ENCODE measurements at regions not wholly inside any gene's neighbourhood (a gene's known extent, or its start where the extent isn't known, plus 50 kb on each side); places are given as distances from the start of the nearest gene placed in this dataset.

DNA sequence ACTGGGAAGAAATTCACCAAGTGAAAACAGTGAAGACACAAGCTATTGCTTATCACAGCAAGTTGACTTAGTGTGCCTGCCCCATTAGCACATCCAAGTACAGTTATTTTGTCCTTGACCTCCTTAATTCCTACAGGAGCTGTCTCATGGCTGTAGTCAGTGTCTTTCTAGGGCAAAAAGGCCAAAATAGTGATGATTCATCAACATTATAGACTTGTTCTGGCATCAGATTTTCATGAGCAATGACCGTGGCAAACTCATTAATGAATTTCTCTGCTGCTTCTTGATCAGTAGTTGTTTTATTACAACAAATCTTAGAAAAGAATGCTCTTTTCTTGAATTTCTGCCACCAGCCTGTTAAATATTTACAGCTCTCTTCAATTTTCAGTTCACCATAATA lies 1169.3 kb upstream of the DDX18 start:
- FAIRE-seq (no peak), DNase-seq (ENCODE audit: low spot score in 2 of 2) (no peak)

DNA sequence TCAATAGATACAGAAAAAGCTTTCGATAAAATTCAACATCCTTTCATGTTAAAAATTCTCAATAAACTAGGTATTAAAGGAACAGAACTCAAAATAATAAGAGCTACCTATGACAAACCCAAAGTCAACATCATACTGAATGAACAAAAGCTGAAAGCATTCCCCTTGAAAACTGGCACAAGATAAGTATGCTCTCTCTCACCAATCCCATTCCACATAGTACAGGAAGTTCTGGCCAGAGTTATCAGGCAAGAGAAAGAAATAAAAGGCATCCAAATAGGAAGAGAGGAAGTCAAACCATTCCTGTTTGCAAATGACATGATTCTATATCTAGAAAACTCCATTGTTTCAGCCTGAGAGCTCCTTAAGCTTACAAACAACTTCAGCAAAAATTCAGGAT lies 1145.8 kb upstream of the DDX18 start:
- FAIRE-seq (no peak), DNase-seq (ENCODE audit: low spot score in 2 of 2) (no peak)

DNA sequence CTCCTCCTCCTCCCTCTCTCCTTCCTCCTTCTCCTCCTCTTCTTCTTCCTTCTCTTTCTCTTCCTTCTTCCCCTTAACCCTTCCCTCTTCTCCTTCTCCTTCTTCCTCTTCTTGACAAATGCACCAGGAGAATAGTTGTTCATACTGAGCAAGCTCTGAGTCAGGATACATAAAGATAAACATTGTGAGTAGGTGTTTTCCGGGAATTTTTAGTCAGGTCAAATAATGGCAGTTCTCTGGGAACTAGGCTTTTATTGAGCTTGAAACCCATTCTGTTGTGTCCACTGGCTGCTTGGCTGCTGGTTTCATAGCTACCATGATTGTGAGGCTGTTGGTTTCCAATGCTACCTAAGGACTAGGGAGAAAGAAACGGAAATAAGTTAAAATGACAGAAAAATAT lies 1144.7 kb upstream of the DDX18 start:
- FAIRE-seq: no peak
- no peak for DNase-seq (ENCODE audit: low spot score in 2 of 2)

DNA sequence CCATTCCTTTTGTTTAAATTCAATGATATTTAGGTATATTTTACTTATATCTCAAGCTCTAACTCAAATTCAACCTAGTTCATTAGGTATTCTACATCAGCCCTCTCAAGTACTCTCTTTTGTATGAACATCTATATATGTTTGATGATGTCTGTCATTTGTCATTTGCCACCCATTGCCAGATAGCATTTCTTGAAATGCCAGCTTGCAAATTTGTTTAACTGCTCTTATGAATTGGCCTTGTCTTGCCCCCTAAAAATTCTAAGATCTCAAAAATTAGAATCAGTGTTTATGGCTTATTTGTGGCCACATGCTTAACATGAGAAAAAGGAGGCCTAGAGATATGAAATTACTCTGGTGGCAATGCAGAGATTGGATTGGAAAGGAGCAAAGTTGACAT lies 1140.3 kb upstream of the DDX18 start:
- no peak for DNase-seq (ENCODE audit: low spot score in 2 of 2)

DNA sequence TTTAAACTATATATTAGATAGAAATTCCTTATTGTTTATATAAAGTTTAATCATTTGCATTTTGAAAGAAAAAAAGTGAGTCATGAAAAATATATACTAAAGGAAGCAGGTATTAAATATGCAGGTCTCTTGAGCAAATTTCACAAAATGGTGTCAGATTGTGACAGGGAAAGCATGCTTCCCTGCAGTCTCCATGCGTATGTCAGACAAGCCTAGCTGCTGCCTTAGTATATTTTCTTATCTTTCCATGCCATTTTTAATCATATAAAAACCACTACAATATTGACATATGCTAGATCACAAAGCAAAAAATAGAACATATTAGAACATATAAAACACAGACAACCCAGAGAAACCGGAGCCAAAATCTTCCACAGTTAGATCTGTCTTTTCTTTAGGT lies 1137.7 kb upstream of the DDX18 start:
- DNase-seq (ENCODE audit: low spot score in 2 of 2) (no peak), FAIRE-seq (no peak)

More for the DNA sequence above, 1140.3 kb upstream of the DDX18 start:
- FAIRE-seq: no peak

DNA sequence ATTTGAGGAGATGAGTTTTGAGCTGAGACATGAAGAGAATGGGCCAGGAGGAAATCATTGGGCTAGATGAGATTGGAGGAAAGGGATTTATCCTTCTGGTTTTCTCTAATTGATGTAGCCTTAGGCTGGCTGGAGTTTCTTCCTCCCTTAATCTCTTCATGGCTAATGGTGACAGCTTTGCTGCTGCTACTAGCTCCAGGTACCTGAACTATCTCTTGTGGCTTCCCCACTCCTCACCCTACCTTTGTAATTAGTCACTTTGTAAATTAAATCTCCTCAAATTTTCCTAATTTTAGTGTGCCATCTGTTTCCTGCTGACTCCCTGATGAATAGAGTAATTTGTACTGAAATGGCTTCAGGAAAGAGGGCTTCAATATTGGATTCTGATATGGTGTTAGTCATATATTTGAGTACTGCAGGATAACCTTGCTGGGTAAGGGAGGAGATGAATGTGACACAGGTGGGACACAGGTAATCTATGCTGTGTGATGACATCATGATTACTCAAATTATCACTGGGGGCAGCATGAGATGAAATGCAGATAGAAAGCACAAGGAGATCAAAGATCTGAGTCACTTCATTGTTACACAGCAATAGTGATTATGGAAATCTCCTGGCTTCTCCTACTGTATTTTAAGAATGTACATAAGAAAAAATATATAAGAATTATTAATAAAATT lies 1134.1 kb upstream of the DDX18 start:
- no peak for FAIRE-seq
- DNase-seq (ENCODE audit: low spot score in 2 of 2): no peak

DNA sequence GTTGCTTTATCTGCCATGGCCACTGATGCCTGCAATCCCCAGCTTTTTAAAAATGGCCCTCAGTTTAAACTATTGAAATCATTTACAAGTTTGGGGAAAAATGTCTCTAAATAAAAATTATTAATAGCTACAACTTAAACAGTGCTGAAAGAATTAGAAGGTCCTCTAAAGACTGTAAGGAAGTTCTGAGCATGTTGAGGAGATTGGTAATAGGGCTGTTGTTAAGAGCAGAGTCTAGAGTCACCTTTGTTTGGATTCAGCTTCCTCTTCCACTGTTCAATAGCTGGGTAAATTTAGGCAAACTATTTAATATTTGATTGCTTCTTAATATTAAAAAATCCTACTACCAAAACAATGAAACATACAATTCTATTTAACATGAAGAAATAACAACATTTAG lies 1127.1 kb upstream of the DDX18 start:
- DNase-seq (ENCODE audit: low spot score in 2 of 2) (no peak), FAIRE-seq (no peak)

DNA sequence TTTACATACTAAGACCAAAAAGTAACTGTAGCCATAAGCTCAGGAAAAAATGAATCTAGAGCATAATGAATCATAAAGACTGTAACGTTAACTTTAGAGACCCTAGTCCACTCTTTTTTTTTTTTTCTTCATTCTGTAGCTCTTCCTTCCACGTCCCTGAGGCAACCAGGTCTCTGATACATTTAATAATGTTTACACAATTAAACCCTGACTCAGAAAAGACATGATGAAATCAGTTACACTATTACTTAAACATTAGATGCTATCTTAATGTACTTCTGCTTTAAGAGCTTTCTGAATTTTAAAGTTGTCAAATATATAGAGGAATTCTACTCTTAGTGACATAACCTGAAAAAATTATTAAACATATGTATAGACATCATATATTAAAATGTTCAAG lies 1121.5 kb upstream of the DDX18 start:
- no peak for FAIRE-seq
- no peak for DNase-seq (ENCODE audit: low spot score in 2 of 2)

DNA sequence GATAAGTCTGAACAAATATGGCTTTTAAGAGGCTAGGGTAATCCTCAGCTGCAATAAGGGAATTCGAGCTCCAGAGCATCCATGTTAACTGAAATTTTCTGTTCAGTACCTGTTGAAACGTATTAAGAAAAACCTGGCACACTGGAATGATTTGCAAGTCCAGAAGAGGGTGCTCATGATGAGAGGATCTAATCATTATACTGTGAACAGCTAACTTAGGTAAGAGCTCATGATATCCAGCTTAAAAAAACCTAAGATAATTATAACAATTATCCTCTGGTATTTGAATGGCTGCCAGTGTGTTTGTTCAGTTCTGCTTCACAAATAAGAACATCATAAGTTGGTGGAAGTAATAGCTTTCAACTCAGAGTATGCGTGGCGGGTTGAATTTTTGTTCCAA lies 1118.3 kb upstream of the DDX18 start:
- FAIRE-seq (no peak), DNase-seq (ENCODE audit: low spot score in 2 of 2) (no peak)

DNA sequence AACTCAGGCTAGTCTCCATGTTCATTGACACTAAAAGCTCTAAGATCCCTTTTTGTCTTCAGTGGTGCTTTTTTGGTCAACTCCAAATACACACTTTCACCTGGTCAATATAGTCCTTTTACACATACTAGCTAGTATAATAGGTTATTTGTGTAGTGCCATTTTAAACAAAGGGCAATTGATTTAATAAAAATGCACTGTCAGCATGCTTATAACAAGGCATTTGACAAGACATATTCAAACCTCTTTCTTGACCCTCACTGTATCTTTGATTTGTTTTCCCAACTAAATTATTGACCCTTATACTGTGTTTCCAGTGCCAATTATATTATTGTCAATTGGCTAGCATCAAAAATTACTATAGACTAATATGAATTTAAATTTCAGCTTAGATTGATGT lies 1117.6 kb upstream of the DDX18 start:
- FAIRE-seq (no peak), DNase-seq (ENCODE audit: low spot score in 2 of 2) (no peak)

DNA sequence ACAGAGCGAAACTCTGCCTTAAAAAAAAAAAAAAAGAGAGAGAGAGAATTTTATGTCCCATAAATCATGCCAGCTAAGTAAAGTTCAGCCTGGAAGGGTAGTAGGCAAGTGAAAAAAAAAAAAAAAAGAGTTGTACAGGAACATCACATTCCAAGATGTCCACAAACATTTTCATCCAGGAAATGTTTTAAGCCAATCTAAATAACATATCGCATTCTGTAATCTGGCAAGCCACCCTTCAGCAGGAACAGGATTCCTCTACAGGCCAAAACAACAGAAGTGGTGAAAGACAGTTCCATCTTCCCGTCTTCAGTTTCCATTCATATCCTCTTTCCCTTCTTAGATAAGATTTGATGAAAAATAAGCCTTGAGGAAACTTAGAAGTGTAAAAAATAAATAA lies 1108.1 kb upstream of the DDX18 start:
- no peak for DNase-seq (ENCODE audit: low spot score in 2 of 2)
- FAIRE-seq: no peak

DNA sequence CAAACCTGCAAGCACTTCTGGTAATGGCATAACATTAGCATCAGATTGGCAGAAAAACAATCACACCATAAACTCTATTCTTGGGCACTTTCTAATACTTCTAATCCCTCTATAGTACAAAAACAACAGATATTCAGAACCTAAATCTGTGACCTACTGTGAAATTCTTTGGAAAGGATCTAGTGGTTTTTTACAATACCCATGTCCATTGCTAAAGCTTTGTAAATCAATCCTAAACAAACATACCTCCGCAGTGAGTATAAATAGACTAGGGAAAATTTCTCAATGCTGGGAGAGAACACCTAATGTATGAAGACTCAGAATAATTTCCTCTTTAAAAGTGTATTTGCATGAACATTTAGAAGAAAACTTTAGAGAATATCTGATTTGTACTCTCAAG lies 1098.5 kb upstream of the DDX18 start:
- DNase-seq (ENCODE audit: low spot score in 2 of 2) (no peak), FAIRE-seq (no peak)

DNA sequence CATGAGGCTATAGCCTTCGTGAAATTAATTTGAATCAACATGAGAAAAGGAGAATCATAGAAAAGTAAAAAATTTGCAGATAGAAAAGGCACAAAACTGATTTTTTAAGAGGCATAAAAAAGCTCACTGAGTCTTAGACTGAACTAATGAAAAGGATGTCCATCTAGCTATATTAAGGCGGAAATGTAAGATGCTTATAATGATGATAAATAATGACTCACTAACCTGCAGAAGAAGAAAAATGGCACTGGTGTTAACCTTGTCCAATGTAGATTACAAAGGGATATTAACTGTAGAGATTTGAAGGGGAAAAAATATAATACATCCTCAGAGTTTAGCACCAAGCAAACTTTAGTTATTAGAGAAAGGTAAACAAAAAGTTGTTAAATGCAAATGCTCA lies 1098.0 kb upstream of the DDX18 start:
- no peak for FAIRE-seq
- DNase-seq (ENCODE audit: low spot score in 2 of 2): no peak

DNA sequence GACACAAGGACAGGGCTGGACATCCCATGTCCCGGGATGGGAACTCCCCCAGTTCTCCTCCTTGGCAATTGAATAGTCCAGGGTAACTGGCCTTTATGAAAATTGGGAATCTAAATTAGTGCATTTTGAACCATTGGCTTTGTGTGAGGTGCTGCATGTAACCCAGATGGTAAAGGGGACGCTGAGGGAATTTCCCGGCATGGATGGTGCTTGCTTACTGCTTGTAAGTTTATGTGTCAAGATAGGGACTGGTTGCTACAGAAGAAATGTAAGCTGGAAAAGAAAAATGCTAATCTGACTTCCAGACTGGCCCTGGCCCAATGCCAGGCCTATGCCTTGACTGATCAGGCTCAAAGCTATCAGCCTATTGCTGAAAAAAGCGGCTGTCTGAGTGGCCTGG lies 1096.7 kb upstream of the DDX18 start:
- no peak for DNase-seq (ENCODE audit: low spot score in 2 of 2)

DNA sequence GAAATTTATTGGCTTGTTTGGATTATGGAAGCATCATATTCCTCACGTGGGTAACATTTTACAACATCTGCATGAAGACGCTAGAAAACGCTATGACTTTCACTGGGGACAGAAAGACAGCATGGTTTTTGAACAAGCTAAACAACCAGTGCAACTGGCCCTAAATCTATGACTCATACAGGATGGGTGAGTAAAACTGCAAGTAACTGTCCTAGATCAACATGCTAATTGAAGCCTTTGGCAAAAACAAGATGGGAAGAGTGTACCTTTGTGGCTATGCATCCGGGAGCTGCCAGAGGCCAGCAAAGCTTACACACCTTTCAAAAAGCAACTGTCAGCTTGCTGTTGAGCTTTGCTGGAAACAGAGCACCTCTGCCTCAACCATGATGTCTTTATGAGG lies 1096.0 kb upstream of the DDX18 start:
- DNase-seq (ENCODE audit: low spot score in 2 of 2): no peak
- FAIRE-seq: no peak

More for the DNA sequence above, 1096.7 kb upstream of the DDX18 start:
- FAIRE-seq: no peak

DNA sequence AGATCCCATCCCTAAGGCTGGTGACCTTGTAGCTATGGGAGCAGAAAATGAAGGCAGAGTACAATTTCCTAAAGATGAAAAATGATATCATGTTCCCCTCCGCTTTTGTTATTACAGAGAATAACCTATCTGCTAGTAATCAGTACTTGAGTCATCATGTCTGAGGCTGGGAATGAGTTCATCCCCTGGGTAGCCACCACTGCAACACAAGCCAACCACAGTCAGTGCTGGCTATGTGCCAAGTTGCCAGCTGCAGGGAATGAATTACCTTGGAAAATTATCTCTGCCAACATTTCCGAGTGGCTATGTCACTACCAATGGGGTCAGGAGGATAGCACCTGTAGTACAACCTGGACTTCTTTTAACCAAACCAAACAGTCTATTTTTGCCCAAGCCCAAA lies 1094.7 kb upstream of the DDX18 start:
- DNase-seq (ENCODE audit: low spot score in 2 of 2): no peak
- no peak for FAIRE-seq

DNA sequence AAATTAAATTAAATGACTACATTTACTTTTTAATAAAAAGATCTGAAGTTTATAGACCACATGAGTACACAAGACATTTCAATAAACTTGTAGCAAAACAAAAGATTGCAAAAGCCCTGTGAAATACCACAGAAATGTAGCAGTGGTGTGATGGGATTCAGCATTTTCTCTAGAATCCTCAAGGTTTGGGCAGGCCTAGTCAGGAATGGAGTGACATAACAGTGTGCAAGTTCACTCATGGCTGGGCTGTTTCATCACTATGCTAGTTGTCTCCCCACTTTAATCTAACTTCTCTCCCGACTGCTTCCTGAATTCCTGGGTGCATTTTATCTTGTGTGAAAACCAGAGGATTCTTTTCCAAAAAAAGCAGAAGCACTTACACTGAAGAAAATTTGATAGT lies 1089.9 kb upstream of the DDX18 start:
- no peak for FAIRE-seq

DNA sequence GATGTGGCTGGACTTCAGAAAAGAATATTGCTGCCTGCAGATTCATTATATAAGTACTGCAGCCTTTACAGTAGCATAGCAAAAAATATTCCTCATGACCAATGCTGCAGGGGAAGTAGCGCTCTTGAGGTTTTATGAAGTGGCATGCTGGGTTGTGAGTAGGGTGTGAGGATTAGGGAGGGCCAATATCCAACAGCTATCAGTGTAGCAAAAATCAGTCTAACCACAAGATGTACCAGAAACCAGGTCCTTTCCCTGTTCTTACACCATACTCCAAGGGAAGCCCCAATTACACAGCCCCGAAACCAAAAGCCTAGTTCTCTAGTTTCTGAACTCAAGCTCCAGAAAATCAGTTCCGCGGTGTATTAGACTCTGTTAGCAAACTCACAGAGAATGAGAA lies 1082.2 kb upstream of the DDX18 start:
- no peak for DNase-seq (ENCODE audit: low spot score in 2 of 2)
- no peak for FAIRE-seq

More for the DNA sequence above, 1089.9 kb upstream of the DDX18 start:
- DNase-seq (ENCODE audit: low spot score in 2 of 2): no peak

DNA sequence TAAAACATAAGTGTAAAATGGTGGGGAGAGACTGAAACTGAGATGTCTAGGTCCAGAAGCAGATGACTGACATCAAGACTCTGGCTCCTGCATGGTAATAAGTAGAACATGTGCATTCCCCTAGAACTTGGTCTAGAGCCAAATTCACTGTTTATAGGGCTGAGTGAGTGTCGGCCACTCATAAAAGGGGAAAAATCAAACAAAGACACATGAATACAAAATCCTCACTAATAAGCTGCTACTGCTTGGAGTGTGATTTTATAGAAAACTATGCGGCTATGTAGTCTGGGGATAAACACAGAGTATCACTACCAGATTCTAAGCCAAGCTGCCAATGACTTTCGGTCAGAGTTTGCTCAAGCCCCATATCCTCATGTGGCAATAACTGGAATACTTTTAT lies 1080.8 kb upstream of the DDX18 start:
- FAIRE-seq (no peak), DNase-seq (ENCODE audit: low spot score in 2 of 2) (no peak)

DNA sequence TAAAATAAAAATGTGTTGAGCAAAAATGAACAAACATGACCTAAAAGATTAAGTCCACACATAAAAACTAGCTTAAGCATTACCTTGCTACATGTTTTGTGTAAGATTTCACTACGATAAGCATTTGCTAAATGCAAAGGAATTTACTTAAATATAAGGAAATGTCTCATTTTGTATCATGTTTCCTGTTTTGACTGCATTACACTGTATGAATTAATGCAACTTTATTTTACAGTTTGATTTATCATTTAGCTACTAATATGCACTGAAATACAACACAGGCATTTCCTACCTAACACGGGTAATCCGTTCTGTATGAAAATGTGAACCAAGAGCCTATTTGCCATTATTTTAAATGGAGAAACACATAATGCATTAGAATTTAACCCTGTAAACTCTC lies 1076.5 kb upstream of the DDX18 start:
- no peak for FAIRE-seq
- no peak for DNase-seq (ENCODE audit: low spot score in 2 of 2)

DNA sequence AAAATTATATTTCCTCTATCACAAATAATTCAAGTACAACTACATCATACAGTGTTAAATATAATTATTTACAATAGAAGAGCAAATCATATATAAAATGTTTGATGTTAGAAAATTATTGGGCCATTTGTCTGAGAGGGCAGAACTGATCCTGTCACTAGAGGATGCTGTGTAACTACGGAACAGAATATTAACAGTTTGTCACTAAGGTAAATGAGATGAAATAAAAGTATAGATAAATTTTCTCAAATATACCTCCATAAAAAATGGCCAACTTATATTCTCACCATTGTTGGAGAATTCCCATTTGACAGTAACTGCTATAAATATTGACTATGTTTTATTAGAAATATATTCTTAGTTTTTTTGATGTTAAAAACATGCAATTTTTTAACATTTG lies 1067.4 kb upstream of the DDX18 start:
- FAIRE-seq: no peak
- DNase-seq (ENCODE audit: low spot score in 2 of 2): no peak

DNA sequence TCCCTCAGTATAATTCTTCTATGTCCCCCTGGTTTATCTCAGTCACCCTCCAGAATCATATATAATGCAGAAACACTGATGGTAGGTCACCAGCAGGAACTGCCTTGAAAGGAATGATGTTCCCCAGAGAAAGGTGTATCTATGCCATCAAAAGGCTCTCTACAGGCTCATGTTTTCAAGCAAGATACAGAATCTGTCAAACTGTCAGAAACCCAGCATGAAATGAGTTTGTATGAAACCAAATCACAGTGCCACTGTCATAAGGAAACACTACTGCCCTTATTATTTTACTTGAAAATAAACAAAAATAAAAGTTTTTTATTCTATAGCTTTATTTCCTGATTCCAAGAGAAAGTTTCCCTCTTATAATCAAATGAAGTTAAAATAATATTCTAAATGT lies 1064.5 kb upstream of the DDX18 start:
- no peak for DNase-seq (ENCODE audit: low spot score in 2 of 2)
- FAIRE-seq: no peak
